K562 (cell line): ENCODE measurements at regions not wholly inside any gene's neighbourhood (a gene's known extent, or its start where the extent isn't known, plus 50 kb on each side); places are given as distances from the start of the nearest gene placed in this dataset.

ENCODE experiments used
- CBX3 ChIP-seq, 2 experiments: IDR thresholded peaks; 1 replicate in 1 of 2; 2 replicates in 1 of 2; pipeline ENCODE4 v1.6.1; 2012; ENCODE audit warnings: inconsistent platforms in 2 of 2, low read length in 2 of 2, borderline replicate concordance in 1 of 2, control low read depth in 1 of 2
- CC2D1A ChIP-seq: fragments of 450-650 bp; IDR thresholded peaks from 2 replicates; pipeline ENCODE4 v1.6.1; 2017; ENCODE audit warnings: mild to moderate bottlenecking
- CXXC5 ChIP-seq: fragments of 250-450 bp; sonication (Bioruptor Pico); IDR thresholded peaks from 2 replicates; pipeline ENCODE4 v1.8.0; 2022; ENCODE audit warnings: inconsistent platforms, mild to moderate bottlenecking, moderate library complexity
- E4F1 ChIP-seq: fragments of 250-450 bp; sonication (Bioruptor Pico); IDR thresholded peaks from 2 replicates; pipeline ENCODE4 v1.5.0; 2021; ENCODE audit warnings: mild to moderate bottlenecking, borderline replicate concordance
- ESRRA ChIP-seq: fragments of 450-650 bp; IDR thresholded peaks from 2 replicates; pipeline ENCODE4 v1.6.1; 2014; ENCODE audit warnings: low read depth, mild to moderate bottlenecking, moderate library complexity, borderline replicate concordance
- GTF2F1 ChIP-seq: IDR thresholded peaks from 2 replicates; pipeline ENCODE4 v1.6.1; 2011; ENCODE audit warnings: low read depth, low read length, improper control_type of control experiment
- HDAC2 ChIP-seq: fragments of 450-650 bp; IDR thresholded peaks from 2 replicates; pipeline ENCODE4 v1.6.1; 2016; ENCODE audit warnings: mild to moderate bottlenecking
- KAT8 ChIP-seq: fragments of 450-650 bp; IDR thresholded peaks from 2 replicates; pipeline ENCODE4 v1.6.1; 2016; ENCODE audit warnings: low read depth, mild to moderate bottlenecking
- KDM2B ChIP-seq: fragments of 250-450 bp; sonication (Bioruptor Pico); IDR thresholded peaks from 2 replicates; pipeline ENCODE4 v1.8.0; 2021; ENCODE audit warnings: mild to moderate bottlenecking, moderate library complexity
- MTA2 ChIP-seq: fragments of 450-650 bp; IDR thresholded peaks from 2 replicates; pipeline ENCODE4 v1.6.1; 2016; ENCODE audit warnings: low read depth
- NFATC3 ChIP-seq: fragments of 450-650 bp; IDR thresholded peaks from 2 replicates; pipeline ENCODE4 v1.6.1; 2017; ENCODE audit warnings: mild to moderate bottlenecking
- NFE2 ChIP-seq: IDR thresholded peaks from 2 replicates; pipeline ENCODE4 v1.6.1; 2014; ENCODE audit warnings: antibody characterized with exemption, low read depth
- NR2C1 ChIP-seq, 2 experiments: fragments of 450-650 bp; IDR thresholded peaks; 2 replicates each; pipeline ENCODE4 v1.6.1; 2017; ENCODE audit warnings: mild to moderate bottlenecking in 2 of 2, antibody characterized with exemption in 1 of 2, inconsistent platforms in 1 of 2, missing compliant biosample characterization in 1 of 2, missing genetic modification characterization in 1 of 2
- RBM22 ChIP-seq: fragments of 200-400 bp; formaldehyde crosslinking; IDR thresholded peaks from 2 replicates; pipeline ENCODE4 v1.6.1; 2018; ENCODE audit warnings: low read length, low read depth; ENCODE audit not compliant: poor library complexity, severe bottlenecking
- TAF1 ChIP-seq: IDR thresholded peaks from 2 replicates; pipeline ENCODE4 v1.6.1; 2011; ENCODE audit warnings: mild to moderate bottlenecking, low read length, moderate library complexity; ENCODE audit not compliant: insufficient read depth, control insufficient read depth, severe bottlenecking; ENCODE audit errors: extremely low read depth
- VEZF1 ChIP-seq: fragments of 200-800 bp; sonication (Bioruptor generic); IDR thresholded peaks from 2 replicates; pipeline ENCODE4 v1.6.1; 2017; ENCODE audit warnings: missing genetic modification characterization, missing compliant biosample characterization
- ZBTB5 ChIP-seq: fragments of 450-650 bp; IDR thresholded peaks from 2 replicates; pipeline ENCODE4 v1.6.1; 2017; ENCODE audit warnings: antibody characterized with exemption
- ZC3H4 ChIP-seq: sonication (generic); formaldehyde crosslinking; IDR thresholded peaks from 2 replicates; pipeline ENCODE4 v1.9.0; 2021; ENCODE audit warnings: missing genetic modification reagents, borderline replicate concordance
- ZNF174 ChIP-seq: fragments of 250-450 bp; sonication (Bioruptor Pico); IDR thresholded peaks from 2 replicates; pipeline ENCODE4 v1.4.0; 2020; ENCODE audit warnings: mild to moderate bottlenecking
- ZNF232 ChIP-seq: sonication (generic); formaldehyde crosslinking; IDR thresholded peaks from 2 replicates; pipeline ENCODE4 v1.8.0; 2022; ENCODE audit warnings: mild to moderate bottlenecking, missing genetic modification reagents
- ZNF589 ChIP-seq: fragments of 200-800 bp; sonication (Bioruptor generic); IDR thresholded peaks from 2 replicates; pipeline ENCODE4 v1.6.1; 2016; ENCODE audit warnings: low read depth, missing genetic modification characterization, missing compliant biosample characterization

GRCh38 chr10:5283305-5284158 lies 81.2 kb upstream of the UCN3 start (continued):
- TF ChIP-seq ZBTB5 (0 out of 2 replicates have a peak, but pooled peaks have one; percentile 8), CXXC5 (peak; percentile 30; the same call in 1 of the 2 replicates), CC2D1A (0 out of 2 replicates have a peak, but pooled peaks have one; percentile 59), VEZF1 (CRISPR knock-in tag) (peak; percentile 82), NR2C1 (IDR thresholded peaks at IDR 0.05) (peak; percentile 61; the same call in 1 of the 2 replicates), NR2C1 (tag; IDR thresholded peaks at IDR 0.05) (peak; percentile 70), NFE2 (peak; percentile 10; the same call in 1 of the 2 replicates), E4F1 (CRISPR knock-in tag) (no peak), ZNF232 (CRISPR knock-in tag) (no peak), KDM2B (CRISPR knock-in tag) (no peak), KAT8 (no peak), ZNF174 (CRISPR knock-in tag) (no peak), ESRRA (0 out of 2 replicates have a peak, but pooled peaks have one; percentile 25), RBM22 (no peak), TAF1 (no peak), MTA2 (no peak), ZNF589 (CRISPR knock-in tag) (no peak), CBX3 (IDR thresholded peaks at IDR 0.05; ENCODE audit: borderline replicate concordance in 1 of 2, low read length in 2 of 2) (no peak), ZC3H4 (no peak), GTF2F1 (no peak), NFATC3 (no peak), HDAC2 (no peak)
